SIG-M5 treated with dmso at 0.1 percent for 504 hours (cell line): ENCODE measurements at regions not wholly inside any gene's neighbourhood (a gene's known extent, or its start where the extent isn't known, plus 50 kb on each side); places are given as distances from the start of the nearest gene placed in this dataset.
"Not testable (repeated sequence)": the region's sequence is repeated elsewhere in the genome, so short reads cannot be mapped to it uniquely, and the experiment has no call there.

Experiments used
- DNase-seq: peaks from one replicate; lab custom pipeline; 2025; ENCODE audit not compliant: unreplicated experiment; lab: John Stamatoyannopoulos, UW

DNA sequence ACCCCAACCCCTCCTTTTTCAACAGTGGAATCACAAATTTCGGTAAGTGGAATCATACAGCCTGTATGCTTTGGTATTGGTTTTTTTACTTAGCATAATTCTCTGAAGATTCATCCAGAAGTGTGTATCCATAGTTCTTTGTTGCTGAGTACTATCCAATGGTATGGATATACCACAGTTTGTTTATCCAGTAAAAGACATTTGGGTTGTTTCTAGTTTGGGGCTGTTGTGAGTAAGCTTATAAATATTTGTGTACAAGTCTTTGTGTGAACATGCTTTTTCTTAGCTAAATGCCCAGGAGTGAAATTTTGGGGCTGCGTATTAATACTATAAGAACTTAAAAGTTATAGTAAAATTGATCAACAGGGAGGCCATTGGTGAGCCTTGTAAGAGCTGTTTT, 57.5 kb upstream of the GC start:
- no peak for DNase-seq

DNA sequence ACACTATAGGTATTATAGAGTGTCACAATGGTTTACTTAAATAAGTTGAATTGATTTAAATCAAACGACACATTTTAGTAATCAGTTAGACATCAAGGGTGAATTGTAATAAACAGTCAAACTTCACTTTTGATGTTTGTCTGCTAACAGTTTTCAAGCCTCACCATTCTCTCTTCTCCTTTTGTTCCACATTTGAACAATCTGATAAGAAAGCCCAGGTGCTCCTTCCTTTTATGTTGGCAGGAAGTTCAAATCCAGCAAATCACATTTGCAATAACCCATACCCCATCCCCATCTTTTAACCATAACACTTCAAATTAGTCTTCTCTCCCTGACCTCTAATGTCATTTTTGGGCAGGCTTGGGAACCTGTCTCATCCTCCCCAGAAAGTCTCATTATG, 63.4 kb upstream of the GC start:
- no peak for DNase-seq

DNA sequence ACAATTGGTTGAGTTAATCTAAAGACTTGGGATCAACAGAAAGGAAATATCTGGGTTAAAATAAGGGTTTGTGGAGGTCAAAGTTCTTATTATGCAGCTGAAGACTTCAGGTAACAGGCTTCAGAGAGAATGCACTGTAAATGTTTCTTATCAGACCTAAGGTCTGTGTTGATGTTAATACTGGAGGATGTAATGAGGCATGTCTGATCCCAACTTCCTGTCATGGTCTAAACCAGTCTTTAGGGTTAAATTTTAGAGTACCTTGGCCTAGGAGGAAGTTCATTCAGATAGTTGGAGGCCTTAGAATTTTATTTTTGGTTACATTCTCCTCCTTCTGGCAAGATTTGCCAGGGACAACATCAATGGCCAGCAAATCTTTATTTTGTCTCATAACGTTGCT, 72.1 kb upstream of the GC start:
- DNase-seq, result no peak

DNA sequence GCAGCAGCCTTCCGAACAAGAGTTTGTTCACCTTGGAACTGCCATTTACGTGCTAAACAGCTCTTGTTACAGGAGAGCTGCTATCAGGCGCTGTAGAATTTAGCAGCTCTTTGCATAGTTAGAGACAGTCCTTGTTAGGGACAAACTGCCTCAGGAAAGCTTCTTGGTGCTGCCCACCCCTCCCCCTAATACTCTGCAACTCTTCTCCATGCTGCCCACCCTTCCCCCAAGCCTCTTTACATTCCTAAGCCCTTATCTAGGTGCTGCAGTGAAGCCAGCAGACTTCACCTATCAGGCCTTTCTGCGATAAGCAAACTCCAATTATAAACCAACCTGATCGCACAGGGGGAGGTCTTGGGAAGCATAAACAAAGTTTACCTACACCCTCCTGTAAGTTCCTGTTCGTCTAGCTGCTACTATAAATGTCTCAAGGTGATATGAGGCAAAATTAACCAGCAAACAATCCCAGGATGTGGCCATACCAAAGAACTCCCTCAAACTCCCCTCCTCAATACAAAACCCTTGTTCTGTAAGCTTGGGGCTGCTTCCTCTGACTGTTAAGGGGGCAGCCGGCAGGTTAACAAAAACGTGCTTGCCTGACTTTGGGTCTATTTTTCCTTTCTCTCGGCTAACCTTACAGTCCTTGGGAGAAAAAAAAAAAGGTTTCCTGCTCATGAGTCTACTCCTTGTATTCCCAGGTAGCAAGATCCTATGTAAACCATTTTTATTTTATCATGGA, 74.0 kb upstream of the GC start:
- no peak for DNase-seq

DNA sequence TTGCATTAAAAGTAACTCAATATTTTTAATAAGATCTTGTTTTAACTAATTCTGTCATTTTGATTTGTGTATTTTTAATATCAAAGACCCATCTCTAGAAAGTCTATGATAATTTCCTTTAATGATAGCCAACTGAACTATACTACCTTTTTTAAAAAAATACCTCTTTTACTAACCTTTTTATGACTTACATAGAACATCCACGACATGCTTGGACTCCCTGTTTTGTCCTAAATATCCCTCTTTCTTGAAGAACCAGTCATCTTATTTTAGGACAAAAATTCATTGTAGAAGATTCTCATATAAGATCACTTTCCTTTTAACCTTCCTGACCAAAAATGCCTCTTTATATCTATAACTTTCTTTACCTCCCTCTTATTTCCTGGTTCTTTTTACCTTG, 76.8 kb upstream of the GC start:
- no peak for DNase-seq

DNA sequence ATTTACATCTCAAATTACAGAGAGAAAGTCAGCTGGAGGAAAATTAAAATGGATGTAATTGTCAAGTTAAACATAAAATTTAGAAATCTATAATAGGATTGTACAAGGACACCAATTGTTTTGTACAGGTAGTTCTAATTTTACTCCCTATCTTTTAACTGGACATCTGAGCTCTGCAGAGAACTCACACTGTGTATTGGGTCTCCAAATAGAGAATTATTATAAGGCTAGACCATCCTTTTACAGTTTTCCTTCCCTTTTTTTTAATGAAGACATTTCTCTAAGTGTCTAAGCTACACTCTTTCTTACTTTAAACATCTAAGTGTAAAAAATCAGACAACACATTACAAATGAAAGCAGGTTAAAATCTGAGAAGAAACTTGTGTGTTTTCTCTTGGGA, 78.4 kb upstream of the GC start:
- no peak for DNase-seq

DNA sequence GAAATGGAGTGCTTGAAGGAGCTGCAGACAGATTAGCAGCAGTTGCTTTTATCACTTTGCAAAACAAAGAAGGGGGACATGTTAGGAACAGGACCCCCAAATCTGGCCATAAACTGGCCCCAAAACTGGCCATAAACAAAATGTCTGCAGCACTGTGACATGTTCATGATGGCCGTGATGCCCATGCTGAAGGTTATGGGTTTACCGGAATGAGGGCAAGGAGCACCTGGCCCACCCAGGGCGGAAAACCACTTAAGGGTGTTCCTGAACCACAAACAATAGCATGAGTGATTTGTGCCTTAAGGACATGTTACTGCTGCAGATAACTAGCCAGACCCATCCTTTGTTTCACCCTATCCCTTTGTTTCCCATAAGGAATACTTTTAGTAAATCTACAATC, 79.6 kb upstream of the GC start:
- DNase-seq, result no peak

DNA sequence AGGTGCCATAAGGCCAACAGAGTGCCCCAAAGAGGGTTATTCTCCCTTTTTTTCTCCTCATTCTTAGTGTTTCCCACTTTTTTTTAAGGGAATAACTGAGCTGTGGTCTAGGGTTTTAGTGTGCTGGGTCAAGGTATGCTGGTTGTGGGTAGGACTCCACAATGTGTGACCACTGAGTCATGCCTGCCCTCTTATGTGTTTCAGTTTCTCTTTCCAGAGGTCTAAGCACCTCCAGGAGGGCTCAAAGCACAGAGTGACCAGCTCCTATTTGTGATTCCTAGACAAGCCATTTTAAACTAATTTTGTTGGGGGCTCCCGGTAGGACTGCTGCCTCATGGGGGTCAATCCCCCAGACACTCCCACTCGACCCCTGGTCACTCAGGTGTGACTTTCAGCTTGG, 80.5 kb upstream of the GC start:
- DNase-seq, result no peak

DNA sequence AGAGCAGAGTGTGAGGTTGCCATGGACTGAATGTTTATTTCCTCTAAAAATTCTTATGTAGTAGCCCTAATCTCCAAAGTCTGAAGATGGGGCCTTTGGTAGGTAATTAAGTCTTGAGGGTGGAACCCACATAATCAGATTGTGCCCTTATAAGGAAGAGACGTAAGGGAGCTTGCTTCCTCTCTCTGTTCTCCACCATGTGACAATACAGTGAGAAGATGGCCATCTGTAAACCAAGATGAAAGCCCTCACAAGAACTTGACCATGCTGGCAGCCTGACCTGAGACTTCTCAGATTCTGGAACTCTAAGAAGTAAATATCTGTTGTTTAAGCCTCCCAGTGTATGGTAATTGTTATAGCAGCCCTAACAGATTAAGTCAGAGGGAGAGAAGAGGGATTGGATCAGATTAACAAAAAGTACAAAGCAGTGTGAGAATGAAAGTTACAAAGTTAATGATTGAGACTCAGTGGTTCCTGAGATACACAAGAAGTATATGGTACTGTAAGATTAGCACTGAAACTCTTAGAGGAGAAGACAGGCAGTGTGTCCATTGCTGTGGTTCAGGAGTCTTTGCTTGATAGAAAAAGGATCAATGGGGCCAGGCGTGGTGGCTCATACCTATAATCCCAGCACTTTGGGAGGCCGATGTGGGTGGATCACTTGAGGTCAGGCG, 82.5 kb upstream of the GC start:
- no peak for DNase-seq

DNA sequence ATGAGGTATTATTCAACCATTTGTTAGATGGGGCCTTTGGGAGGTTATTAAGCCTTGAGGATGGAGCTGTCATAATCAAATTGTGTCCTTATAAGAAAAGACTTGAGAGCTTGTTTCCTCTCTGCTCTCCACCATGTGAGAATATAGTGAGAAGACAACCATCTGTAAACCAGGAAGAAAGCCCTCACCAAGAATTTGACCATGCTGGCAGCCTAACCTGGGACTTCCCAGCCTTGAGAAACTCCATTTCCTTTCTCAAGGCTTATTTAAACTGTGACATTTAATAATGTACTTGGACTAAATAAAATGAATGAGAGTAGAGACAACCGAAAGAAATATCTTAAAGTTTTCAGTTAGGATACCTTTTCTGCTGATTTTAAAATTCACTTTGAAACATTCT, 83.7 kb upstream of the GC start:
- DNase-seq, result no peak

DNA sequence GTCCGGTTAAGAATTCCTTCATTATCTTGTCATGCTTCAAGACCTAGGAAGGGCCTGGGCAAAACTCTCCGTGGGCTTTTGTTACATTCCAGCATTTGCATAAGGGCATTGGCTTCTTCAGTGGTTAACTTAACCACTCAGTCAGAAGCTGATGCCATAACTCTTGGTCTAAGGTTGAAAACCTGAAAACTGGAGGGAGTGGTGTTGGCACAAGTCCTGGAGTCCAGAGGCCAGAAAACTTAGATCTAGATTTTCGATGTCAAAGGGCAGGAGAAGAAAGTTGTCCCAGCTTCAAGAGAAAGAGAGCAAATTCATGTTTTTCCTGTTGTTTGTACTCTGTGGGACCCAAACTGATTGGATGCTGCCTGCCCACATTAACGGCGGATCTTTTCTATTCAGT, 86.6 kb upstream of the GC start:
- DNase-seq, result no peak

DNA sequence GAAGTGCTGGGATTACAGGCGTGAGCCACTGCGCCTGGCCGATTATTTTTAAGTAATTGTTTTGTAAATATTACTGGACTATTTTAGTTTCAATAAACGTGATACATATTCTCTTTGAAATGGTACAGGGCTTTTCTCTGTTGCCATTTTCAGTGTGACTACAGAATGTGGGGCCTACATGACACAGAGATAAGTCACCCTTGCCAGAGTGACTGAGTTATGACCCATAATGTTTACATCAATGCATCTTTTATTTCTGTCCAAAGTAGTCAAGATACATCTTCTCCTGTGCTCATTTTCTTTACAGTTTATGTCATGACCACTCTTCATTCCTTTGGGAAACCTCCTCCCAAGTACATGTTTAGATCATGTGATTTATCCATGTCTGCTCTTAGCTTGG, 88.3 kb upstream of the GC start:
- no peak for DNase-seq

DNA sequence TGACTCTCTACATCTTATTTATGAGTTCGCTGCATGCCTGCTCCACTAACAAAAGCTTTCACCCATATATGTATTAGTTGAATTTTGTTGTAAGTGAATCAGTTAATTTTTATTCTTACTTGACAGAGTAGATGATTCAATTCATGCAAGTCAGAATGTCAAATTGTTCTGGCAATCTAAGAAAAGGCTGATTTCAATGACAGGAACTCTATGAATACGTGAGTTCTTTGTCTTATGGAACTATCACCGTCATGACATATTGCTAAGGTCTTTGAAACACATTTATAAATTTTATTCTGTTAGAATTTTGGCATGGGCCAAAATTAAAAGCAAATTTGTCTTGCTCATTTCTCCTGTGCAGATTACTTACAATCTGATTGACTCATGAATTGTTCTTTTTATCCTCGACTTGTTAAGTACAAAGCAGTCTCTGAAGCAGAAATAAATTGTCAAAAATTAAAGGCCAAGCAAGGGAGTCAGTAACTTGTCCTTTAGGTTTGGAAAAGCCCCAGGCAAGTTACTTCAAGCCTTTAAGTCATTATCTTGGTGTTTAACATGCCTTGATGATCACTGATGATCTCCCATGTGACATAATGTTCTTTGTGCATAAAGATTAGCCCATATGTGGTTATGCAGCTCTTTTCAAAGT, 89.0 kb upstream of the GC start:
- no peak for DNase-seq

DNA sequence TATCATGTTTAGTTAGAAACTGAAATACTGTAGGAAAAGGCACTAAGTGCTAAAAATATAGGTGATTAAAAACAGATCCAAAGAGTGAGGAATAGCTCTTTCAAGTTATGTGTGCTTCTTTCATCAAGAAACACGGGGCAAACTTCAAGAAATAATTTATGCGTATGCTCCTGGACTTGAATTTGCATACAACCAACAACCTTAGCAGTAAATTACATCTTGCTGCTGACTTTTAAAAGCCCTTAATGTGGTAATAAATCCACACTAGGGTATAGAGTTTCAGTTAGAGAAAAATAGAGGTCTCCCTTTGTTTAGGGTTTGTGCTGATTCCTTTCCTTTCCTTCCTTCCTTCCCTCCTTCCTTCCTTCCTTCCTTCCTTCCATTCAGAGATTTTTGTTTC, 94.5 kb upstream of the GC start:
- no peak for DNase-seq

DNA sequence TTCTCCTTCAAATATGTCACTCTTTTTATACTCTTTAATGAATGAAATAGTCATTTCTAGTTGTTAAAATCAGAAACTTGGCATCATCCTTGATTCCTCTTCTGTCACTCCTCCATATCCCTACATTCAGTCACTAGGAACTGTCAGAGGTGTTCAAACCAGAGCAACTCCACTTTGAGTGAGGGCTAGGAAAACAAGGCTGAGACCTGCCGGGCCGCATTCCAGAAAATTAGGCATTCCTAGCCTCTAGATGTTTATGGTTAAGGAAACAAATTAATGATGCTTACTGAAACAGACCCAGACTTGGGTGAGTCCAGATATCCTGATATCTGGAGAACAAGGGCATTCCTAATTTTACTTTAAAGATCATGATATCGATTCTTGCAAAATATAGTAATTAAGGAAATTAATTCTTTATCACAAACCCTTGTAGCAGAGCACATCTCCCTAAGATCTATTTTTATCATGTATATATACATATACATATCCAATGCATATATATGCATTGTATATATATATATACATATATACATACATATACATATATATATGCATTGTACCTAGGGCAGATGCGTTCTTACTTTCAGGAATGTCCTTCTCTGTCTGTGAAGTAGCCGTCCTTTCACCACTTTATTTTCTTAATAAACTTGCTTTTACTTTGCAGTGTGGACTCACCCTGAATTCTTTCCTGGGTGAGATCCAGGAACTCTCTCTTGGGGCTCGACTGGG, 98.4 kb upstream of the GC start:
- no peak for DNase-seq

DNA sequence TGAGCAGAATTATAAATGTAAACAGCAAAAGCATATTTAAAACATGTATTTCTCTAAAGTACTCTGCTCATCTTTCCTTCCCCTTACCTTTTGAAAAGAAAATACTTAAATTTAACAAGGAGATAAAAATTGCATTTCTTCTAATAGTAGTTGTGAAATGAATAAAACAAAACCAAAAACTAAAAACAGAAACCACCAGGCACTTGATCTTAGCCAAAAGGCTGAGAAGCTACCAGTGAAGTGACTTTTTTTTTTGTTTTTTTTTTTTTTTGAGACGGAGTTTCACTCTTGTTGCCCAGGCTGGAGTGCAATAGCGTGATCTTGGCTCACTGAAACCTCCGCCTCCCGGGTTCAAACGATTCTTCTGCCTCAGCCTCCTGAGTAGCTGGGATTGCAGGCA, 116.5 kb upstream of the GC start:
- DNase-seq, result not testable (repeated sequence)

DNA sequence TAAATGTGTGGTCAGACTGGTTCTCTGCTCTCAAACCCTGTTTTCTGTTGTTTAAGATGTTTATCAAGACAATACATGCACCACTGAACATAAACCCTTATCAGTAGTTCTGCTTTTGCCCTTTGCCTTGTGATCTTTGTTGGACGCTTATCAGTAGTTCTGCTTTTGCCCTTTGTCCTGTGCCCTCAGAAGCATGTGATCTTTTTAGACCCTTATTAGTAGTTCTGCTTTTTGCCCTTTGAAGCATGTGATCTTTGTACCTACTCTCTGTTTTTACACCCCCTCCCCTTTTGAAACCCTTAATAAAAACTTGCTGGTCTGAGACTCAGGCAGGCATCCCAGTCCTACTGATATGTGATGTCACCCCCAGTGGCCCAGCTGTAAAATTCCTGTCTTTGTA, 121.7 kb upstream of the GC start:
- DNase-seq, result not testable (repeated sequence)

DNA sequence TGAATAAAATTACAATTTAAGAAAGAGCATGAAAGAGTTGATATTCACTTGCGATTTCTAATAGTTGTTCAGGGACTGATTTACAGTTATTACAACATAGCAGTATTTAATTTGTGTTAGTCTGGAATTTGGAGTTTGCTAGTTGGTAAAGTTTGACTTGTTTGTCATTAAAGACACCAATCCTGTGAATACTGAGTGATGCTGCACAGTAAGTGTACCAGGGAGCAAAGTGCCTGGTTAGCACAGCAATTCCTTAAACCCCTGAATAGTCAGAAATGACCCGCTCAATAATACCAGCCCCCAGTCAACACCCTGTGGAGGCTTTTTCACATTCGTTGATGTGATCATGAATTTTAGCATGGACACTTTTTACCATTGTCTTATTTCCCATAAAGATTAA, 122.2 kb upstream of the GC start:
- DNase-seq, result no peak

DNA sequence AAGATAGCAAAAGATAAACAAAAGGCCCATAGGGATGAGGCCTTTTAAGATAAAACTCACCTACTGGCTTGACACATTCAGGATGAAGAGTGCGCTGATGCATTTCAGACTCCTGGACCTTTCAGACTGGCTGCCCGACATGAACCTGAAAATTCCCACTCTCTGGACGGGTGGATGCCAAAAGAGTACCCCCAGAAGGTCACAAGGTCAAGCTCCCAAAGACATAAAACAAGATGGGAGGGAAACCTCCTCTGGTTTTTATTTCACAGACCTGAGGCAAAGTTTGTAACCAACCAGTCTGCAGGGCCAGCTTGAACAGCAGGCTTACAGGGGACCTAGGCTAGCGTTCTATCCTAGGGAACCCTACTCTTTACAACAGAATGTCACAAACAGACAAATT, 123.2 kb upstream of the GC start:
- no peak for DNase-seq

DNA sequence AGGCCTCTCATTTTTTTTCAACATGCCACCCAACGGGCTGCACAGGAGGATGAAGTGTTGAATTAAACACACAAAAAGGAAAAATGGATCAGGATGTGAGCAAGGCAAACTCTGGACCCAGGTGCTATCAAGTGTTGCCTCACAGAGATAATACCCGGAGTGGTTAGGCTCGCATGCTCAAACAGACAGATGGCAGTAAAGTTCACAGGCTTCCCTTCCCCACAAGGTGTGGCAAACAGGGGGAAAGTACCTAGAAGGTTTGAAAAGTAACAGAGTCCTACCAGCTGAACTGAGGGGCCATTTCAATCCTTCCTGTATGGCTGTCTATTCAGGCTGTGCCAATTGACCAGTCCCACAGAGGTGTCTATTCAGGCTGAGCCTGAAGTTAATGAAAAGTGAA, 123.9 kb upstream of the GC start:
- DNase-seq, result no peak

DNA sequence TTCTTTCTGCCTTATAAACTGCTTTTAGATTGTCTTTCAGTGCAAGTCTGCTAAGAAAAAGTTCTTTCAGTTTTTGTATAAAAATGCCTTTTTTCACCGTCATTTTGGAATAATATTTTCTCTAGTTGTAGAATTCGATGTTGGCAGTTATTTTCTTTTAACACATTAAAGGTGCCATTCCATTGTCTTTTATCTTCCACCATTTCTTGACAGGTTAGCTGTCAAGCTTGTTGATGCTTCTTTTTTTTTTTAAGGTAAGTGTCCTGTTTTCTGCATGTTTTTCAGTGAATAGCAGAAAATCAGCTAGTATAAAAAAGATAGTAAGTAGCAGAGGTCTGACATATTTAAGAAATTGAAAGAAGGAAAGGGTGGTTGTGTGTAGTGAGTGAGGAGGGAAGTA, 118.5 kb upstream of the NPFFR2 start:
- DNase-seq, result no peak

DNA sequence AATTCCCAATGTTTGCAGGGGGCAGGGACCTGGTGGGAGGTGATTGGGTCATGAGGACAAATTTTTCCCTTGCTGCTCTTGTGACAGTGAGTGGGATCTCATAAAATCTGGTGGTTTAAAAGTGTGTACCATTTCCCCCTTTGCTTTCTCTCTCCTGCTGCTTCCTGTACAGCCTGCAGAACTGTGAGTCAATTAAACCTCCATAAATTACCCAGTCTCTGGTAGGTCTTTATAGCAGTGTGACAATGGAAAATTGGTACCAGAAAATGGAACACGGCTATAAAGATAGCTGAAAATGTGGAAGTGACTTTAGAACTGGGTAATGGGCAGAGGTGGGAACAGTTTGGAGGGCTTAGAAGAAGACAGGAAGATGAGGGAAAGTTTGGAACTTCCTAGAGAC, 108.7 kb upstream of the NPFFR2 start:
- DNase-seq, result no peak
